ENCODE measurements at regions not wholly inside any gene's neighbourhood (a gene's known extent, or its start where the extent isn't known, plus 50 kb on each side); places are given as distances from the start of the nearest gene placed in this dataset.

DNA sequence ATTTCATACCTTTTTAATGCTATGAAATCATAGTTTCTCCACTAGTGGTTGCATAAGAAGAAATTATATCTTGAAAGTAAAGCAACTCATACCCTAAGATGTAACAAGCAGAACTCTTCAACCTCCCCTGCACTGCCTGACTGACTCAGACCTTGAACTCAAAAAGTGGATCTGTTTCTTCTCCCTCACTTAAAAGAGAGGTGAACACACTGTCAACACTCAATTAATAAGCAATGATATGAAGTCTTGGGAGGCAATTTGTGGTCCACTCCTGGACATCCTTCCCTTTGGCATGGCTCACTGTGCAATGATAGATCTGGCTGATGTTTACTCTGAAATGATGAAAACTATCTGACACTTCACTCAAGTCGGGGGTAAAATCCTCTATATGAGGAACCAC lies 282.0 kb upstream of the DKK2 start:
- DNase-seq (ENCODE audit: low read depth in 2 of 2) = no peak

DNA sequence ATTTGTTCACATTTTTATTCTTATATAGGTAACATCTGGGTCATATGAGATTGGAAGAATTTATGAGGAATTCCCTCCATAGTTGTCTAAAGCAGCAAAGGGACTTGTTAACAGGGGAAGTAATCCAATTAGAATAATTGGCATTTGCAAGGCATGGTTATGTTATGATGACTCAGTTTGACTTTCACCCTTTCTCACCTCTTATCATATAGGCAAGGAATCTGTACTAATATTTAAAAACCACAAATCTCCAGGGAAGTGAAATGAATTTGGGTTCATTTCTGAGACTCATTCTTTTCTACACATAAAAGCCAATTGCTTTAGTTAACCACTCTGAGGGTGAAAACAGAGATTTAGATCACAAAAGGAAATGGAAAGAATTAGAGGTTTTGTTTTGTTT lies 281.5 kb upstream of the DKK2 start:
- DNase-seq (ENCODE audit: low read depth in 2 of 2) = no peak

DNA sequence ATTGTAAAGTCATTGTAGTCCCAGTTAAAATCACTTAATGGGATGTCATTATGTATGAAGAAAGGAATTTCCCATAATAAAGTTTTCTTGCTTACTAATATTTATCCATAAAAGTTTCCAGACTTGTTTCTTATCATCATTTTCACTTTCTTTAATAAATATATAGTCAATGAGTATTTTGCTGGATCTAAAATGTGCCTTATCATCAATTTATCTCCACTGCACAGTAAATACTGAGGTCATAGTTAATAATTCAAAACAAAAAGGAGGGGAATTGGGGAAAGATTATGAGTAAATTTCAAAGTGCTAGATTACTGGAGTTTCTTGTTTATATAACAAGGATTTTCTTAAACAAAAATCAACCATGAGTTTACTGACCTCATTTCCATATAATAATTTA lies 279.5 kb upstream of the DKK2 start:
- no peak for DNase-seq (ENCODE audit: low read depth in 2 of 2)

DNA sequence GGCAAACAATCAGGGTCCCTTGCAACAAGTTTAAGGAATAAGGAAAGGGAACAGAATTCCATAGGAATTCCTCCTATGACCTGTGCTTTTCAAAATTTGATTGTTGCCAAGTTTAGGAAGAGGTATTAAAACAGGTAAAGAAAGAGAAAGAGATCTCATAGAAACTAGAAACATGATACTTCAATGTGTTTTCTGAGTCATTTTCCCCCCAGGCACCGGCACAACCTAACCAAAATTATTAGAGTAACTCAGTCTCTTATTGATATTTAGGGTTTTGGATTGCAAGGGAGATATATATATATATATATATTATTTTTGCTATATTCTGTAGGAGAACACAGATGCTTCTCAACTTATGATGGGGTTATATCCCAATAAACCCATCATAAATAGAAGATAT lies 278.0 kb upstream of the DKK2 start:
- DNase-seq (ENCODE audit: low read depth in 2 of 2) = no peak

DNA sequence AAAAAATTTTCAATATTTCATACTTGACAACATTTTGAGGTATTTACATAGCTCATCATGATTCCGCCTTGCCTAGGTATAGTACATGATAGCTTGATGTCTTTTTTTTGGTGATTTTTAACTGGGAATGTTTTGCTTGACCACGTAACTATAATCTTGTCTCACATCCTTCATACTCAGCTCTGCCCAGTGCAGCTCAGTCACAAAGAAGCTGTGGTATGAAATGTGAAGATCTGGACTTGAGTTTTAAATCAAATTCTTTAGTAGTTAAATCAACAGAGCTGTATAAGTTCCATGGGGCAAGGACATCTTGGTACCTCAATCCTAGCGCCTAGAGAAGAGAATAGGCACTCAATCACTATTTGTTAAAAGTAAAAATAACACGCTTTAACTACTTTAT lies 276.3 kb upstream of the DKK2 start:
- no peak for DNase-seq (ENCODE audit: low read depth in 2 of 2)

DNA sequence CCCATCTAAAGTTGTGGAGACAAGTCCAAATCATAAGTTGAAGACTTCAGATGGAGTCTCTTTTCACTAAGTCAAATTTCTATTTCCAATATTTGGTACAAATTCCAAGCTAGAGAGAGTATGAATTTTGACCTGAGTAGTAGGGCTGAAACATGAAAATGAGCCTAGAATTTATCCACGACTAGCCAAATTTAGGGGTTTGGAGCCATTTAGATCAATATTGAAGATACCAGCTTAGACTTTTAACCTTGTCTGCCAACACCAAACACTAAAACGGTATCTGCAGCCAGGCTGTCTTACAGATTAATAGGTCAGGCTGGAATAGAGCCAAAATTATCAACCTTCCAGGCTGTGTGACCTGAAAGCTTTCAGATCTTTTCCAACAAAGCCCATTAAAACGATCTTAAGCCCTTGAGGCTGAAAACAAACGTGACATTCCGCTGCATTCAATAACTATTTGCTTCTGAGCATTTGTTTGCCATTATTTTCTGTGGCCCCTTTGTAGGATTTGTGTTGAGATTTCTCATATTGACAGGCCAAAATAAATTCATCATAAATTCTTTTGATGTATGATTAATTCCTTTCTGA lies 268.7 kb upstream of the DKK2 start:
- DNase-seq (ENCODE audit: low read depth in 2 of 2) = no peak

DNA sequence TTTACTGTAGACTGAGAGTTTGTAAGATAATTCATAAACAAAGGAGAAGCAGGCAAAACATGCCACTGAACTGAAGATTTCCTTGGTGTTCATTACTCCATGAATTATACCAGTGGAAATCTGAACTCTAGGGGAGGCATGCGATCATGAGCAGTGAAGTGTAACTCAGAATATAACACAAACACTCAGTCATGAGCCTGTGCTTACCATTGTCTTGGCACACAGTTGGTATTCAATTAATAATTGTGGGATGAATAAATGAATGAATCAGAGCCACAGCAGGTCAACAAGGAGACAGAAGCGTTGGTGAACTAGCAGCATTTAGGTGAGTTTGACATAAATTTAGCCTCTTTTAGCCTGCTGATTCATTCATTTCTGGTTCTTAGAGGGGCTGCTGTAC lies 263.5 kb upstream of the DKK2 start:
- DNase-seq (ENCODE audit: low read depth in 2 of 2) = no peak

DNA sequence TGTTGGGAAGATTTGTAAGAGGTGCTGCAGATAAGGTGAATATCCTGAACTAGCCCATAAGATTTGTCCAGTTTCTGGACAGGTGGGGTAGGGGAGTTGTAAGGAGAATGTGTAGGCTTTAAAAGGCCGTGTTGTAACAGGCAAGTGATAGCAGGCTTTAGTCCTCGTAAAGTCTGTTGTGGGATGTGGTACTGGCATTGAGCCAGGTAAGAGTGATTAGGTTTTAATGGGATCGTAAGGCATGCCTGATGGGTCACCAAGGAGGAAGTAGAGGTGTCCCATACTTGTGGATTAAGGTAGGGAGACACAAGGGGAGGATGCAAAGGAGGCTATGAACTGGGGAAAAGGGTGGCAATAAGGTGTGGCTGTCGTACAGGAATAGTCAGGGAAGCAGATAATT lies 256.9 kb upstream of the DKK2 start:
- no peak for DNase-seq (ENCODE audit: low read depth in 2 of 2)

DNA sequence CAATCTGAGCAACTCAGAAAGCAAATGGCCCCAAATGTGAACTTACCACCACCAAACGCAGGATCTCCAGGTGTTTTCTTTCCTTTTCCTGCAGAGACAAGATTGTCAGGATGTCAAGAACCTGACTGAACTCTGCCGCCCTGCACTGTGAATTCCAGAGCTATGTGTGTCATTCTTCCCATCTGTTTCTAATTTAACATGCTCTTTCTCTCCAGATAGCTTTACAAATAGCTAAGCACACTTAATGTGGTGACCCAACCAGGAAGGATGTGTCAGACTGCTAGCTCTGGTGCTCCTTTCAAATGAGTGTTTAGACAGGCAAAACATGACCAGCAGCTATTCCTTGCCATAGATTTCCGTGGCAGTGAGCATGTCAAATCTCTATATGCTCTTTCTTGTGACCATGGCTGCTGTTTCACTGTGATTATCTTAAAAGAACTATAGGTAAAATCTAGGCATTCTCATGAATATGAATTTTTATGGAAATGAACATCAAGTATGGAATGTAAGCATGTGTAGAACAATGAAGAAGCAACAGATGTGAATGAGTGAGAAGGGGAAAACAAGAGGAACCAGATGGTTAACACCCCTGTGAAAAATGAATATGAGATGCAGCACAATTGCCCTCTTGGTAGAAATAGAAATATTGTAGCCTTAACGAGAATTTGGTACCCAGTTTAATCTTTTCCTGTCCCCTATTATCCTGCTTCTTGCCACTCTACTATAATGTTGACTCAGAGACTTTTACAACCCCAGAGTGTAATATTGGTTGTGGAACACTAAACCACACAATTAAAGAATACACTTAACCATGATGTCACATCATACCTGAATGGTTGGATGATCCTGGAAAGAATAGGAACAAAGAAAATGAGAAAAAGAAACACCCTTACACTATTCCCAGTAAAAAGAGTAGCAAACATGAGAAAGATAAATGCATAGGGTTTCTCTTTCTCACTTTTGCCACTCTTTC lies 247.8 kb upstream of the DKK2 start:
- peak in 1 of 2 donors; percentile 59 for DNase-seq (ENCODE audit: low read depth in 2 of 2)

DNA sequence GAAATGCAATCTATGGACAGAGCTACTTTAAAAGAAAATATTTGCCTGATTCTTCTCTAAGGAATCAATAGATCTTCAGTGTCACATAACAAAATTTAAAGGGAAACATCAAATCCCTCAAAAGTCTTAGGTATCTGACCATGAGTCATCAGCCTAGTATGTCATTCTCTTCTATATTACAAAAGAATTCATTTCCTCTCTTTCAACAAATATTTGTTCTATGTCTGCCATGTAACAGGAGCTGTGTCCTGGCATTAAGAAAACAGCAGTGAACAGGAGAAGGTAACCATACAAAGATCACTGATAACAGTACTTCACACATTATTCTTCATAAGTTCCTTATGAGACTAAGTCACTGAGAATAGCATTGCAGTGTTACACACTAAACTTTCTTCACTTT lies 243.6 kb upstream of the DKK2 start:
- peak in 1 of 2 donors; percentile 59 for DNase-seq (ENCODE audit: low read depth in 2 of 2)

DNA sequence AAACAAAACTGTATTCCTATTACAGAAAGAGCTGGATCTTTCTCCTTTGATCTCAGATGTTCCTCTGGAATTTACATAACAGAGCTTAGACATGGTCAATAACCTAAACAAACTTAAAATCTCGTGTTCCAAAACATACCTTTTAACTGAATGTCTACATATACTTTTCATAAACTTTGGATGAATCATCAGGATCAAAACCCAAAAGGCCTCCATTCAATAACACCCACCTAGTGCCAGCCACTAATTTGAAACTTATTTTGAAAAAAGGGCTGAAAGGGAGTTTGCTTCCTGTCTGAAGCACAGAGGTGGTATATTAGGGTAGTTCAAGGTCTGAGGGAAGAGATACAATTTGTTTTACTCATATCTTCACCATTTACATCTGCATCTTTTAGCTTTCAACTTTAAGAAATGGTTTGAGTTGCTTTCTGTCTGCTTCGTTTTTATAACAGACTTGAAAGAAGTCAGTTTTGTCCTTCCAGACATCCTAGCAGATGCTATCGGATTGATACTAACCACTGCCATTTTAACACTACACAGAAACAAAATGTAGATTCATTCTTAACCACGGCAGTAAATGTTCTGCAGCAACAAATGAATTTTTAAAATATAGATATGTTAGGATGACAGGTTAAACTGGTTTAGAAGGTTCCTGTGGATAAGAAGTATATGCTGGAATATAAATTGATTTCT lies 242.8 kb upstream of the DKK2 start:
- DNase-seq (ENCODE audit: low read depth in 2 of 2) = no peak

DNA sequence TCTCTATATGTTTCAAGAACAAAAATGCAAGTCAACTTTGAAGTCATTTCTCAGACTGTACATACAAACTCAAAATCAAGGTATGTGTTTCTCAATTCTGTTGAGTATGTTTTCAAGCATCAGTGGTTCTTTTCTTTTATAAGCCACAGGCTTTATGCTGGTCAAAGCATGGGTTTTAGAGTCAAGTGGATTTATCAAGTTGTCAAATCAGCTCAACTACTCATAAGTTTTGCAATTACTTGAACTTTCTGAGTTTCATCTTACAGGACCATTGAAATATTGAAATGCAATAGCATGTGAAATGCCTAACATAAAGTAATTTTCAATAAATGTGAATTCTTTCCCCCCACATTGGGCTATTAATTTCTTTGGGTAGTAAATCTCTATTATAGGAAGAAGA lies 239.9 kb upstream of the DKK2 start:
- DNase-seq (ENCODE audit: low read depth in 2 of 2) = no peak

DNA sequence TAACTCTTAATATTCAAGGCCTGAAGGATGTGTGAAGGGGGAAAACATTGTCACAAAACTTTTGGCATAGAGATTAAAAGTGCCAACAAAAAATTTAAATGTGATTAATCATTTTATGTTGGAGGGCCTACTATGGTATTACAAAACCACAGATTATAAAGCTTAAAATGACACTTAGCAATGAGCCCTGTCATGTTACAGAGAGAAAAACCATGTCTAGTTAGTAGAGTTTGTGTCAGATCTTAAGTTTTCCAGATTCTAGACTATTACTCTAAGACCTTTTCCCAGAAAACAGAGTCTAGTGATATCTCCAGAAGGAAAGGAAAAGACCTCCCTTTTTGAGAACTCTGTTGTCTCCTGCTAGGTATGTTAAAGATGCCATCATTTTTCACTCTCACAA lies 239.1 kb upstream of the DKK2 start:
- DNase-seq (ENCODE audit: low read depth in 2 of 2) = no peak

DNA sequence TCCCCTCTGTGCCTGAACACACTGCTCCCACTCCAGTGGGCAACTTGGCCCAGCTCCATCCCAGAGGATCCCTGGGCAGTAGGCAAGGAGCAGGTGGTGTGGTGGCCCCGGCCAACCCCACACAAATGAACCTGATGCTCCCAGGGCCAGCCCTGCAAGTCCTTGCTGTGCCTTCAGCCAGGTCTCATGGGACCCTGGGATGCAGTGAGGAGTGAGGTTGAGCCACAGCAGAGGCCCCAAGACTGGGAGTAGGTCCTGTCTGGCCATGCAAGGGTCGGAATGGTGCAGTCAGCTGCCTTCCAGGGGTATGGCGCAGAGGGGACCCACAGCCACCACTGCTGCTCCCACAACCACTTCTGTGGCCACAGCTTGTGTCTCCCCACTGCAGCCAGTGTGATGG lies 234.5 kb upstream of the DKK2 start:
- DNase-seq (ENCODE audit: low read depth in 2 of 2) = no peak

DNA sequence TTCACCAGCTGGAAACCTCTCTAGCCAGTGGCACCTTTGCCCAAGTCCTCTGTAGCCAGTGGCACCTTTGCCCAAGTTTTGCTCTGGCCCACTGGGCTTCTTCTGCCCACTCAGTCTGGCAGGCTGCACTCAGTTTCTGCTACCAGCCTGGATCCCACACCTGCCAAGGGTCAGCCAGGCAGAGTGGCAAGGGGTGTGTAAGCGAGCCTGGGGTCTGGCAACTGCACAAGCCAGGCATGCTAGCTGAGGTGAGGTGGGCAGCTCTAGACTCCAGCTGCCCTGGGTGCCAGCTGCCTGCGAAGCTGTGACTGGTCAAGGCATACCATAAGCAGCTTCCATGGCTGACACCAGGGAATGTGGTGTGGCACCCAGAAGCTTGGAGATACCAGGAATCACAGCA lies 233.1 kb upstream of the DKK2 start:
- DNase-seq (ENCODE audit: low read depth in 2 of 2) = no peak

DNA sequence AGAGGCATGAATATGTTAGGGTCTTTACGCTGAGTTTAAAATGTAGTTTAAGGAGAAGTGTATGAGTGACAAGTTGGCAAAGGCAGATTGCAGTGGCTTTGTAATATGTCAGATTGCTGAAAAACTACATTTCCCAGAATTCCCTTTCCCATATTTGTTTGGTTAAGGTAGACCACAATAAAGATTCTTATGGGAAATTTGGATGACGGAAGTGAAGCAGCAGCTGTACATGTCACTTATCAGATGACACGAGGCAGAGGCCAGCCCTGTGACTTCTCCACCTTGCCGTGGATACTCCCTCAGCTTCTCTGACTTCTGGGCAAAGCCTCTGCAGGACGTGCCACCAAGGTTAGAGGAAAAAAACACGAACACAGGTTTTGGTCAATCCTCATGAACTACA lies 229.7 kb upstream of the DKK2 start:
- no peak for DNase-seq (ENCODE audit: low read depth in 2 of 2)

DNA sequence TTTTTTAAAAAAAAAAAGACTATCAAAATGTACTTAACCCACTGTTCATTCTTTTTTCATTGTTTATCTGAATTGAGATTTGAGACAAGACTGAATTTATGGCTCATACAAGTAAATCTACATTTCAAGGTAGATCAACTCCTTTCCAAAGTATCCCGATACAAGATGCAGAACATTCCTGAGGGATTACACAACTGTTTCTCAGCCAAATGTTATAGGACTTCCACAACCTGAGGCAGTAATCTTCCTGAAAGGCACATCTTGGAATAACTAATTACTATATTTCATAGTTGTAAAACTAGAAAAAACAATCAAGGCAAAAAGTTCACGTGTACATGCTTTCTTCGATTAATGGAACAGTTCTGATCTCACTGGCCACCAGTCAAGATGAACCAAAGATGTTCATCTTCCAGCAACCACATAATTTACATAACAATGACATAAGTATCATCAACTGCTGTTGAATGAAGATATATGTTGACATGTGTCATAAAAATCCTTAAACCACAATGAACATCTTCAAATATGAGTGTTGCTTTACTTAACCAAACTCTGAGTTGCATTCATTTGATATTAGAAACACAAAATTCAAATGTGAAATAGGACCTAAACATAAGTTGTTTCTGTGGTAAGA lies 225.2 kb upstream of the DKK2 start:
- DNase-seq (ENCODE audit: low read depth in 2 of 2) = no peak

DNA sequence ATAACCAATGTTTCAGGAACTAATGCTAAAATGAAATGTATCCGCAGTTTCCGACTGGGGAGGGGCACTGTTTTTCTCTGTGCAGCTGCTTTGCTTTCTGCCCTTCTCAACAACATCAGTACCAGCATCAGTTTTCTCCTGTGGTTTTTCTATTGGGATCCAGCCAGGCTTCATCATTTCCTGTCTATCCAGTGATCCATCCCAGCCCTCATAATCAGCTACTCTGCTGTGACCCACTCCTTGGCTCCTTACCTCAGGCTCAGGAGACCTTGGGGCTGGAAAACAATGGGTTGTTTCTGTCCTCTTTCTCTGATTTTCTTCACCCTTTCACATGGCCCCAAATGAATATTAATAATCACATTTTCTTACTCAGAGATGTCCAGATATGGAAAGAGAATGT lies 222.2 kb upstream of the DKK2 start:
- no peak for DNase-seq (ENCODE audit: low read depth in 2 of 2)

DNA sequence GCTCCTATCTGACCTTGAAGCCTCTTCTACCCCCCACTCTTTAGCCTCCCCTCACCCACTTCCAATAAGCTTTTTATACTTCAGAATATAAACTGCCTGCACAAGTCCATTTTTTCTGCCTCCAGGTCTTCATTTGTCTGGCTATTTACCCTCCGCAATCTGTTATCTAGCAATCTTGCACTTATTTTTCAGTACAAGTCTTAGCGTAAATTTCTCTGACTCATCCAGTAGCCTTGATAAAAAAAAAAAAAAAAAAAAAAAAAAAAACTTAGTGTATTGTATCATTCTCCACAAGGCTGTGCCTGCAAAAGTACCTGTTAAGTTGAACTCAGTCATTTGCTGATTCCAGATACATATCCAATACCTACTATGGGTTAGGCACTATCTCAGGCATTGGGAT lies 219.5 kb upstream of the DKK2 start:
- DNase-seq (ENCODE audit: low read depth in 2 of 2) = no peak

DNA sequence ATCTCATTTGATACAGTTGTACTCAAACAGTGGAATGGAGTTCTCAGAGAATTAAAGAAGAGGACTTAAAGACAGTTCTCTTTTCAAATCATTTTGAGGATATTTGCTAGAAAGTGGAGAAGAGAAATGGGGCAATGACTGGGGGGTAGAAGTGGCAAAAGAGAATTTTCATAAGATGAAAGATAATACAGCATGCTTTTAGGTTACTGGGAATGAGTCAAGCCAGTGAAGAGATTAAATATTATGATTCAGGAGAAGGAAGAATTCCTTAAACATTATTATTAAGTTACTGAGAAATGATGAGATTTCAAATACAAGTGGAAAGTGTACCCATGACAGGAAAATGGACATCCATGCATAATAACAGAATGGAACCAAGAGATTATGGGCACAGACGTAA lies 219.0 kb upstream of the DKK2 start:
- DNase-seq (ENCODE audit: low read depth in 2 of 2) = no peak

DNA sequence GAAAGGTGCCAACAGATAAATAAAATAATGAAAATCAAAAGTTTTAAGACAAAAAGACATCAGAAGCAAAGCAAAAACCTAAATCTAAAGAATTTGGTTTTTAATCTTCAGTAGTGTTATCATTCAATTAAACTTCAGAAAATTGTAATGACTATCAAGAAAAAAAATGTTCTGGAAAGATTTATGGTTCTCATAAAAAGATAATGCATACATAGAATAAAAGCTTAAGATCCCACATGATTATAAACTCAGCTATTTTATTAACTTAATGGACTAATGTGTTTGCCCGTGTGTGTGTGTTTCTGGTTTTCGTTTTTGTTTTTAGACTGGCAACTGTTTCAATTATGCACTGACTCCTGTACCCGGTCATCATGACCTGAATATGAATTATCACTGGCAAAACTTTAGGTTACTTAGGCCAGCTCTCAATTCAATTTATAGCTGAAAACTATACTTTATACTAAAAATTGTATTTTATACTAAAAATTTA lies 217.5 kb upstream of the DKK2 start:
- DNase-seq (ENCODE audit: low read depth in 2 of 2) = no peak

DNA sequence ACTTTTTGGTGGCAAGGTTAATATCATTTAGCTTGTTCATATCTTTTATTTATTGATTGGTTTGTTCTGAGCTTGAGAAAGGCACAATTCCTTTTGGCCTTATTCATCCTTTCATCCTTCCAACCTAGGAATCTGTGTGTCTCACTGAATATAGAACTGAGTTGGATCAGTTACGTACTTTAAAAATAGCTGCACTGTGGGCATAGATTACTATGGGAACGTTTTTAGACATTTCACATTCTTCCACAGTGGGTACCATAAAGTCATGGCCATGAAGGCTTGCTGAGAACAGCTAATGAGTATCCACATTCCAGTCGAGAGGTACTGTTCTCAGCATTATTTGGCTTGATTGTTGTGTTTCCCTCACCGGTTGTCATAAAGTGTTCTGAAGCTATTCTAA lies 217.0 kb upstream of the DKK2 start:
- no peak for DNase-seq (ENCODE audit: low read depth in 2 of 2)
